ENCODE measurements at regions not wholly inside any gene's neighbourhood (a gene's known extent, or its start where the extent isn't known, plus 50 kb on each side); places are given as distances from the start of the nearest gene placed in this dataset.

DNA sequence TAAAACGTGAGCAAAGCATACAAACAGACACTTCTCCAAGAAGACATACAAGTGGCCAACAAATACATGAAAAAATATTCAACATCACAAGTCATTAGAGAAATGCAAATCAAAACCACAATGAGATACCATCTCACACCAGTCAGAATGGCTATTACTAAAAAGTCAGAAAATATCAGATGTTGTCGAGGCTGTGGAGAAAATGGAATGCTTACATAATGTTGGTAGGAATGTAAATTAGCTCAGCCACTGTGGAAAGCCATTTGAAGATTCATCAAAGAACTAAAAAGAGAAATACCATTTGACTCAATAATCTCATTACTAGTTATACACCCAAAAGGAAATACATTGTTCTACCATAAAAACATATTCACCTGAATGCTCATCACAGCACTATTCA is 825.7 kb downstream of the SUCLG1 start:
- peaks cover 1% of the 10 kb centered on the region for H3K36me3 Mint-ChIP-seq
- no peak overlapping the region for H3K4me3 Mint-ChIP-seq
- H3K4me1 Mint-ChIP-seq: no peaks in the 10 kb centered on the region
- H3K9me3 Mint-ChIP-seq: peaks cover 2 to 10% (median 4%) of the 10 kb centered on the region in 3 donors
- H3K27ac Mint-ChIP-seq: no peak overlapping the region
- no peaks in the 10 kb centered on the region for H3K27me3 Mint-ChIP-seq

DNA sequence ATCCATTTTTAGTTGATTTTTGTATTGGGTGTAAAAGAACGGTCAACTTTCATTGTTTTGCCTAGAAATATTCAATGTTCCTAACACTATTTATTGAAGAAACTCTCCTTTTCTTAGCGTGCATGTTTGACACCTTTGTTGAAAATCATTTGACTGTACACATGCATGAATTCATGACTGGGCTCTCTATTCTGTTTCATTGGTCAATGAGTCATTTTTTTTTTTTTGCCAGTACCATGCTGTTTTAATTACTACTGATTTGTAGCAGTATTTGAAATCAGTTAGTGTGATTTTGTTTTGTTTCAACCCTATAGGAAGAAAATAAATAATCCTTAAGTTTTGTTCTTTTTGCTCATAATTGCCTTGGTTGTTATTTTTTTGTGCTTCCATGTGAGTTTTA is 828.7 kb downstream of the SUCLG1 start:
- H3K36me3 Mint-ChIP-seq: no peaks in the 10 kb centered on the region
- H3K4me1 Mint-ChIP-seq: no peaks in the 10 kb centered on the region
- no peak overlapping the region for H3K27ac Mint-ChIP-seq
- no peaks in the 10 kb centered on the region for H3K27me3 Mint-ChIP-seq
- H3K9me3 Mint-ChIP-seq: peaks cover 0 to 2% (median 0%) of the 10 kb centered on the region in 3 donors
- no peak overlapping the region for H3K4me3 Mint-ChIP-seq

DNA sequence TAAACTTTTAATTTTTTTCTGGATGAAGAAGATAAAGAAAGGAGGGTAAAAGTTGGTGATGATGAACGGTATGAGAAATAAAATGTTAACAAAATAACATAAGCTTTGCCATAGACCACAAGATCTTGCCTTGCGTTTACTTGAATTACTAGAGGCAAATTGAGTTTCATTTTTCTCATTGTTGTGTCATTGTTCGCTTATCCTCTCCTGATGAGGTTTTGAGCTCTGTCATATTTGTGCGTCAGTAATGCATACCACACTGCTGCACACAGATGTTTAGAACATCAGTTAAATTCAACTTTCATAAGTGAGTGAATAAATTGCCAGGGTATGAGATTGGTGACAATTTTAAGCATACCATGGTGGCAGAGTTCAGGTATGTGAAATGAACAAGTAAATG is 843.6 kb downstream of the SUCLG1 start:
- Mint-ChIP-seq H3K27me3 (no peaks in the 10 kb centered on the region), H3K4me3 (no peak overlapping the region), H3K27ac (no peak overlapping the region), H3K9me3 (peaks cover 3 to 18% (median 5%) of the 10 kb centered on the region in 3 donors), H3K36me3 (no peaks in the 10 kb centered on the region), H3K4me1 (peaks cover 0 to 1% (median 0%) of the 10 kb centered on the region in 3 donors)

DNA sequence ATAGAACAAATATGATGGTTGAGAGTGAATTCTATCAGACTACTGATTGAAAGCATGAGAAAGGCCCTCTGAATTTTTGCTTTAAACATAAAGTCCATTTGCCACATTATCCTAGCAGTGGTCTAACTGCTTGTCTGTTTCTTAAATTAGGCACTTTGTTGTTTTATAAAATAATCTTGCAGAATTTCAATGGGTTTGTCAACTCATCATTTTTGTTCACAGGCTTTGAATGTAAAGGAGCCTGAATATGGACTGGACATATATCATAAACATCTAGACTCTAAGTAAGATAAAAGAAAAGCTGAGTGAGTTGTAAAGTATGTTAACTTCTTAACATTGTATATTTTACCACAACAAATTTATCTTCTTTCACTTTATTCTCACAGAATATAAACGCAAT is 845.9 kb downstream of the SUCLG1 start:
- H3K36me3 Mint-ChIP-seq: no peaks in the 10 kb centered on the region
- H3K4me3 Mint-ChIP-seq: no peak overlapping the region
- no peaks in the 10 kb centered on the region for H3K27me3 Mint-ChIP-seq
- peaks cover 5 to 21% (median 7%) of the 10 kb centered on the region in 3 donors for H3K9me3 Mint-ChIP-seq
- H3K27ac Mint-ChIP-seq: no peak overlapping the region
- no peaks in the 10 kb centered on the region for H3K4me1 Mint-ChIP-seq

DNA sequence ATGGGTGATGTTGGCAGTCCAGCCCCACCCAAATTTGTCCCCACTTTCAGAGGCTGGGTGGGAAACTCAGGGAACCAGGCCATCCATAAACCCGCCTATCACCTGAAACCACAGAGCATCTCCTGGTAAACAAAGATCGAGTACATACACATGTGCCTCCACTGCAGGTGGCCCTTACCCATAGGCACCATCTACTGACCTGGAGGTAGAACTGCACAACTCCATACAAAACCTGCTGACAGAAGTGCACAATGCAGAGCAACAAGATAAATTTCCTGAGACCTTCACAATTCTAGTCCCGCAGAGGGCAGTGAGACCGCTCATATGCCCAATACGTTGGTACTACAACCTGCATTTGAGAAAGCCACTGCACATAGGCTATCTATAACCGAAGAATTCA is 856.3 kb downstream of the SUCLG1 start:
- Mint-ChIP-seq H3K4me1 (no peaks in the 10 kb centered on the region), H3K4me3 (no peak overlapping the region), H3K36me3 (no peaks in the 10 kb centered on the region), H3K27ac (no peak overlapping the region), H3K27me3 (no peaks in the 10 kb centered on the region), H3K9me3 (peaks cover 7 to 24% (median 7%) of the 10 kb centered on the region in 3 donors)

DNA sequence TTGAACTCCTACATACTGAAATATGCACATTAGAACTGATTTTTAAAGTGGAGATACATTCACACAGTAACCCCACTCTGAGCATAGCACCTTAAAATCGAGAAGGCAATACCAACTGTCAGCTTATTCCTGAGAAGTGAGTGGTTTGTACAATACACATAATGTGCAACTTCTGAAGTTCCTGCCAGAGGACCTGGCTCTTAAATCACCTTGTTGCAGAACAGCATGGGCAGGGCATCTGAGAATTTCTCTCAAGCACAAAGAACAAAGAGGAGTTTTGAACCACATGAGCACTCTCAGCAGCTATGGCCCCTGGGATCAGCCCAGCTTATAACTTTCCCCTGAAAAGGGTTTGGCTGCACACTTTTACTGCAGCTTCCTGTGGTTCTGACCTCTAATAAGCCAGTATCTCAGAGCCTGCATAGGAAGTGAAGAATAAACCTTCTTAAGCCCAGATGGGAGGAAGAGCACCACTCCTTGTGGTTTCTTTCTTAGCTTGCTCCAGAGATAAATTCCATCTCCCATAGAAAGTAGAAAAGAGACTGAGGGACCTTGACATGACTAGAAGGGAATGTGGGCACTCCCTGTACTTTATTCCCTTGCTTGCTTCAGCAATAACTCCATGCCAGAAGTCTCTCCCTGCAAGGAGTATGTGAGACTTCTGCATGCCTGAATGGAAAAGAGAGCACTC is 862.3 kb downstream of the SUCLG1 start:
- Mint-ChIP-seq H3K36me3 (no peaks in the 10 kb centered on the region), H3K4me3 (no peak overlapping the region), H3K9me3 (peaks cover 3 to 21% (median 8%) of the 10 kb centered on the region in 3 donors), H3K27me3 (no peaks in the 10 kb centered on the region), H3K4me1 (no peaks in the 10 kb centered on the region), H3K27ac (no peak overlapping the region)

DNA sequence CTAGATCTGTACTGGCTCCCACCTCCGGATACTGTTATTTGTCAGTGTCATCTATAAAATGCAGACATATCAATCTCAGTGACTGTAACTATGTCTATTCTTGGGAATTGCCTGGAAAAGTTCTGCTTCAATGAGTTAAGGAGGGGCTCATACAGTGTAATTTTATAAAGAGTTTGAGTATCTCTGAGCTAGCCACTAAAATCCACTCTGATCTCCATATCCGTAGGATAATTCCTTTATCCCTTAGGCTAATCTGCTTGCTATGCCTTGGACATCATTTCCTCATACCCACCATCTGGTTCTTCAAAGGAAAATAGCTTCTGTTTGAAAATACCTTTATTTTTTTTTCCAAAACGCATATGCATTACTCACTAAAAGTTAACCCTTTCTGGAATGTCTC is 863.2 kb downstream of the SUCLG1 start:
- Mint-ChIP-seq H3K27me3 (no peaks in the 10 kb centered on the region), H3K27ac (no peak overlapping the region), H3K9me3 (peaks cover 3 to 20% (median 8%) of the 10 kb centered on the region in 3 donors), H3K4me1 (no peaks in the 10 kb centered on the region), H3K4me3 (no peak overlapping the region), H3K36me3 (no peaks in the 10 kb centered on the region)

DNA sequence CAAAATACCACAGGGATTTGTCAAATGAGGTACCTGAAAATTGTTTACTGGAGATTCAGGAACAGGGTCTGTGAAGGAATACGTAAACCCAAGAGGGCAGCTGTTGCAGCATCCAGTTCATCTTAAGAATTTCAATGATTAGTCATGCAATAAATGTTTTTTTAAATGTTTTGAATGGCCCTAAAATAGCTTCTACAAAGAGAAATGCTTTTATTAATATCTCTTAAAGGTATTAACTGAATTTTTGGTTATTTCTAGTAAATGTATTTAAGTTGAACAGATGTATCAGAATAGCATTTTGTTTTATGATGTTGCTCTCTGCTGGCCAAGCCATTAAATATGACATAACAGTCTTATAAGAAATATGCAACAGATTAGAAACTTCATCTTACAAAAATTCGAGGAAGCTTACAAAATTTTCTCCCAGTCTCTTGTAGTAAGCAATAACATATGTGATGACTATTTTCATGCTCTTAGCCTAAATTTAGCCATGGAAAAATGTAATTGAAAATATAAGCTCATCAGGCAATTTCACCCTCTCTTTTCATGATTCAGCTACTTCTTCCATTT is 863.9 kb downstream of the SUCLG1 start:
- Mint-ChIP-seq H3K9me3 (peaks cover 2 to 13% (median 8%) of the 10 kb centered on the region in 3 donors), H3K4me1 (no peaks in the 10 kb centered on the region), H3K36me3 (no peaks in the 10 kb centered on the region), H3K27ac (no peak overlapping the region), H3K27me3 (no peaks in the 10 kb centered on the region), H3K4me3 (no peak overlapping the region)

DNA sequence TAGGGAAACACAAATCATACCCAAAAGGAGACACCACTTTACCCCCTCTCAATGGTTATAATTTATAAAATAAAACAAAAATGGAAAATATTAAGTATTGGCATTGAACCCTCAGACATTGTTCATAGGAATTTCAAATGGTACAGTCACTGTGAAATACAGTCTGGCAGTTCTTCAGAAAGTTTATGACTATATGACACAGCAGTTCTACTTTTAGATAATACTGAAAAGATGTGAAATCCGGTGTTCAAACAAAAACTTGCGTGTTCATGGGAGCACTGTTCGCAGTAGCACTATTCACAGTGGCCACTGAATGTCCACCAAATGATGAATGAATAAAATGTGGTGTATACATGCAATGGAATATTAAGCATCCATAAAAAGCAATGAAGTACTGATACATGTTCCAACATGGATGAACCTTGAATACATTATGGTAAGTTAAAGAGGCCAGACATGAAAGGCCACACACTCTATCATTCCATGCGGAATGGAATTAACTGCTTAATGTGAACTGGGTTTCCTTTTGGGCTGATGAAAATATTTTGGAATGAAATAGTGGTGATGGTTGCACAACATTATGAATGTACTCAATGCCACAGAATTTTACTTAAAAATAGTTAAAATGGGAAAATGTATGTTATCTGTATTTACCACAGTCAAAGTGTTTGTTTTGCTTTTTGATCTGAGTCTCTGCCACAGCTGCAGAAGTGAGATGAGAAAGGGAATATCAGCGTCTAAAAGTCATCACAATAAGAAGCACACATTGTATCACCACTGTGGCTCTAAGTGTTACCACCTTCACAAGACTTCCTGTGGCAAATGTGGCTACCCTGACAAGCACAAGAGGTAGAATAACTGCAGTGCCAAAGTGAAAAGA is 864.6 kb downstream of the SUCLG1 start:
- no peak overlapping the region for H3K4me3 Mint-ChIP-seq

DNA sequence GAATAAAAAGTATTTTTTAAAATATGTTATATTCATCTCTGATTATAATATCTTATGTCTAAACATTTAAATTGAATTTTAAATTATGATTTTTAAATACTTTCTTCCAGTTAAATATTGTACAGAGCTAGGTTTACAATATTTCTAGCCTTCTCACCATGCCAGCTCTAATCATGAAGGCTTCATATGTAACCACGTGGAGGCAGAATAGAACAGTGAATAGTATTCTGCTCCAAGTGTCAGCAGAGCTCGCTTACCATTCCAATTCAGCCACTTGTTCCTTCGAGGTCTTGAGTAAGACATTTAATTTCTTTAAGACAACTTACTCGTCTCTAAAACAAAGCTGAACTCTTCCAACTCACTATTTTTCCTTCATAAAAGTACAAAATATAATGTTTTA is 871.8 kb downstream of the SUCLG1 start:
- no peaks in the 10 kb centered on the region for H3K4me1 Mint-ChIP-seq
- H3K4me3 Mint-ChIP-seq: no peak overlapping the region
- no peak overlapping the region for H3K27ac Mint-ChIP-seq
- no peaks in the 10 kb centered on the region for H3K36me3 Mint-ChIP-seq
- H3K9me3 Mint-ChIP-seq: peaks cover 0 to 3% (median 0%) of the 10 kb centered on the region in 3 donors
- no peaks in the 10 kb centered on the region for H3K27me3 Mint-ChIP-seq

More for the DNA sequence above, 864.6 kb downstream of the SUCLG1 start:
- Mint-ChIP-seq H3K9me3 (peaks cover 0 to 16% (median 5%) of the 10 kb centered on the region in 3 donors), H3K27me3 (no peaks in the 10 kb centered on the region), H3K4me1 (no peaks in the 10 kb centered on the region), H3K27ac (no peak overlapping the region), H3K36me3 (no peaks in the 10 kb centered on the region)

DNA sequence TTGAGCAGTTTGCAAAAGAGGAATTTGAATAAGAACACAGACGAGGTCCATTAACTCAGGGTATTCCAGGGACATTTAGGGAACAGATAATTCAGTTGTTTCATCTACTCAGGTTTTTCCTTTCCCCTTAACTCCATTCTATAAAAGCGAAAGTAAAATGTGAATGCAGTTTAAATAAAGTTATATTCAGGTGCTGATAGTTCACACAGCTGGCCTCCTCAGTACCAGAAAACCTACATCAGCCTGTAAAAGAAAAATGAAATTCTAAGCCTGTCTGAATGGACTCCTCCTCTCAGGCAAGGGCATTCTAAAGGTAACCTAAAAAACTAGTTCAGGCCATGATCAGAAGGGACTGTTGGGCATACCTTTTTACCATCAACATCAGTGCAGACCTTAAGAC is 873.8 kb downstream of the SUCLG1 start:
- Mint-ChIP-seq H3K27ac (peak overlapping the region in 1 of 3 donors; percentile 11), H3K27me3 (no peaks in the 10 kb centered on the region), H3K4me1 (no peaks in the 10 kb centered on the region), H3K36me3 (no peaks in the 10 kb centered on the region), H3K9me3 (peaks cover 0 to 8% (median 0%) of the 10 kb centered on the region in 3 donors), H3K4me3 (no peak overlapping the region)

DNA sequence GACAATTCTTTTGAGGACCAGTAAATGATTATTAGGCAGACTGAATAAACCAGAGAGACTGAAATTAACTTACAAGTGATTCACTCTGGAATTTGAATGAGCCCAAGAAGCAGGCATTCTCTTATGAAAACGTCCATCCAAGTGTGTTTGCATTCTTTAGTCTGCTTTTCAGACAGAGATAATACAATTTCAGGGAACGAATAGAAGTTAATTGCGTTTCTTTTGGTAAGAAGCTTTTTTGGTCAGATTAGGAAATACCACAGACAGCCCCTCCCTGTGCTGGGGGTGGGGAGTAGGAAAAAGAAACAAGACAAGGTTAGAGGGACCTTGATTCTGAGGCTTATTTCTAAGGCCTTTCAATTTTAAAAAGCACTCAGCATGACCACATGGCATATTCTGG is 874.4 kb downstream of the SUCLG1 start:
- Mint-ChIP-seq H3K4me1 (no peaks in the 10 kb centered on the region), H3K27me3 (no peaks in the 10 kb centered on the region), H3K4me3 (no peak overlapping the region), H3K27ac (no peak overlapping the region), H3K36me3 (no peaks in the 10 kb centered on the region), H3K9me3 (peaks cover 0 to 7% (median 0%) of the 10 kb centered on the region in 3 donors)

DNA sequence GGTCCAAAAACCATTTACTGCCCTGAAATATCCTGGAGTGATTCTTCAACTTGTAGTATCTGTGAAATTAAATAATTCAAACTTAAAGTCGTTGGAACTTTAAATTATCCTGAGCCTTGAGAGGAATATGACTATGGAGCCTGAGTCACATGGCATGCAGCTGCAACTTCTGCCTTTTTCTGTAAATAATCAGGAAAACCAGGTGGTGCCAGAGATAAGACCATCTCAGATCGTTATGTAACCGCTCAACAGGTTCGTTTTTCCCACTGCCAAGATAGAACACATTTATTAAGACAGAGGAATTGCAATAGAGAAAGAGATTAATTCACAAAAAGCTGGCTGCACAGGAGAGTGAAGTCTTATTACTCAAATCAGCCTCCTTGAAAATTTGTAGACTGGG is 876.5 kb downstream of the SUCLG1 start:
- peaks cover 0 to 10% (median 0%) of the 10 kb centered on the region in 3 donors for H3K9me3 Mint-ChIP-seq
- H3K27ac Mint-ChIP-seq: no peak overlapping the region
- no peak overlapping the region for H3K4me3 Mint-ChIP-seq
- H3K36me3 Mint-ChIP-seq: no peaks in the 10 kb centered on the region
- no peaks in the 10 kb centered on the region for H3K27me3 Mint-ChIP-seq
- no peaks in the 10 kb centered on the region for H3K4me1 Mint-ChIP-seq

DNA sequence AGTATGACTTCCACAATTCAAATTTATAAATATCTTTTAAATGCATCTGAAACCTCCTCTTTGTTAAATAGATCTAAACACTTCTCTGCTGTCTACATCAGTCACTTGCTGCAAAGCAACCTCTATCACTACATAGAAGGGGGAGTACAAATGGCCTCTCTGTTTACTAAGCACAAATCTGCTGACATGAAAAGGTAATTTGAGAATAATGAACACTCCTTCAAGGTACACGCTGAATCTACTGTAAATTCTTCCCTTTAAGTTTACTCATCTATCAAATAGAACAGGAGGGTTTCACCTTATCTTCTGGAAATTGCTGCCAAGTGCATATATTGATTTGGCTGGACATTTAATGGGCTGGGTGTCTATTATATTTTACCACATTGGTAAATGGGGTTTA is 879.6 kb downstream of the SUCLG1 start:
- Mint-ChIP-seq H3K27ac (no peak overlapping the region), H3K4me3 (no peak overlapping the region), H3K4me1 (no peaks in the 10 kb centered on the region), H3K36me3 (no peaks in the 10 kb centered on the region), H3K27me3 (no peaks in the 10 kb centered on the region), H3K9me3 (peaks cover 0 to 10% (median 0%) of the 10 kb centered on the region in 3 donors)

DNA sequence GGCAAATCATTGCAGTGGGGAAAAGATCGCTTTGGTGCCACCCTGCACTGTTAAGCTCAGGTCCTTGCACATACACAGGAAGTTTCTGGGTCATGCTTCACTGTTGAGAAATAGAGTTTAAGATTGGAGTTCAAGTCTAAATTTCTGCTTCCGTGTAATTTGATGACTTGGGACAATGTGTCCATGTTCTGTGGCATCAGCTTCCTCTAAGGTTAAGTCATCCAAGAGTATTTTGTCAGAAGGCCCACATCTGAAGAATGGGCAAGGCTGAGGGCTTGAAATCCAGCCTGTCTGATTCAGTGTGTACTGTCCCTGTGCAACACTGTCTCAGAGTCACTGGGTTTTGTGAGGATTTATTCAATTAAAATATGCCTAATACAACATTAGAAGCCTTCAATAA is 880.7 kb downstream of the SUCLG1 start:
- peak overlapping the region in 1 of 4 donors; percentile 43 for H3K4me3 Mint-ChIP-seq
- H3K27ac Mint-ChIP-seq: no peak overlapping the region
- H3K36me3 Mint-ChIP-seq: no peaks in the 10 kb centered on the region
- peaks cover 0 to 14% (median 0%) of the 10 kb centered on the region in 3 donors for H3K9me3 Mint-ChIP-seq
- no peaks in the 10 kb centered on the region for H3K27me3 Mint-ChIP-seq
- H3K4me1 Mint-ChIP-seq: no peaks in the 10 kb centered on the region
